ENCODE measurements at regions not wholly inside any gene's neighbourhood (a gene's known extent, or its start where the extent isn't known, plus 50 kb on each side); places are given as distances from the start of the nearest gene placed in this dataset.
A peak's percentile ranks its signal among the peaks of the same experiment; 100 is the strongest.

GRCh38 chr6:165118736-165119135, 190.7 kb downstream of the C6orf118 start:
- no peaks in the 10 kb centered on the region for H3K4me1 ChIP-seq
- peaks cover 0 to 18% (median 0%) of the 10 kb centered on the region in 4 donors for H3K9me3 ChIP-seq
- no peaks in the 10 kb centered on the region for H3K27me3 ChIP-seq
- 67 to 78% methylated on average over 5 of the region's 5 CpGs for WGBS, 2 donors
- TF ChIP-seq CTCF (IDR thresholded peaks at IDR 0.05) = no peak
- no peak for TF ChIP-seq POLR2A (IDR thresholded peaks at IDR 0.05)
- TF ChIP-seq EP300 (IDR thresholded peaks at IDR 0.05) = no peak
- H3K36me3 ChIP-seq = no peaks in the 10 kb centered on the region
- H3K27ac ChIP-seq = no peak overlapping the region
- DNase-seq (ENCODE audit: low spot score in 2 of 2) = no peak
- H3K4me3 ChIP-seq = no peak overlapping the region

GRCh38 chr6:165117806-165118205, 191.6 kb downstream of the C6orf118 start:
- no peak overlapping the region for H3K4me3 ChIP-seq

GRCh38 chr6:165117121-165117520, 192.3 kb downstream of the C6orf118 start:
- H3K9me3 ChIP-seq = peaks cover 0 to 20% (median 2%) of the 10 kb centered on the region in 4 donors
- no peak overlapping the region for H3K27ac ChIP-seq
- no peak overlapping the region for H3K4me3 ChIP-seq
- no peak for TF ChIP-seq CTCF (IDR thresholded peaks at IDR 0.05)
- no peak for TF ChIP-seq EP300 (IDR thresholded peaks at IDR 0.05)
- no peak for TF ChIP-seq POLR2A (IDR thresholded peaks at IDR 0.05)
- DNase-seq (ENCODE audit: low spot score in 2 of 2) = no peak
- WGBS, 2 donors = 87 to 98% methylated on average over 2 of the region's 2 CpGs
- no peaks in the 10 kb centered on the region for H3K36me3 ChIP-seq
- H3K27me3 ChIP-seq = no peaks in the 10 kb centered on the region
- no peaks in the 10 kb centered on the region for H3K4me1 ChIP-seq

More at GRCh38 chr6:165117806-165118205, 191.6 kb downstream of the C6orf118 start:
- Histone ChIP-seq H3K36me3 (no peaks in the 10 kb centered on the region), H3K27me3 (no peaks in the 10 kb centered on the region), H3K9me3 (peaks cover 0 to 25% (median 2%) of the 10 kb centered on the region in 4 donors), H3K27ac (no peak overlapping the region), H3K4me1 (no peaks in the 10 kb centered on the region)
- DNase-seq (ENCODE audit: low spot score in 2 of 2) = no peak
- WGBS, 2 donors = 95 to 100% methylated on average over 3 of the region's 3 CpGs
- TF ChIP-seq POLR2A (IDR thresholded peaks at IDR 0.05) = no peak
- TF ChIP-seq CTCF (IDR thresholded peaks at IDR 0.05) = no peak
- no peak for TF ChIP-seq EP300 (IDR thresholded peaks at IDR 0.05)

GRCh38 chr6:165110860-165111259, 198.5 kb downstream of the C6orf118 start:
- no peak for TF ChIP-seq EP300 (IDR thresholded peaks at IDR 0.05)
- peaks cover 0 to 8% (median 0%) of the 10 kb centered on the region in 4 donors for H3K4me1 ChIP-seq
- WGBS, 2 donors = 95 to 100% methylated on average over 1 of the region's 1 CpG
- H3K27me3 ChIP-seq = no peaks in the 10 kb centered on the region
- peaks cover 0 to 20% (median 2%) of the 10 kb centered on the region in 4 donors for H3K9me3 ChIP-seq
- H3K4me3 ChIP-seq = no peak overlapping the region
- no peak for DNase-seq (ENCODE audit: low spot score in 2 of 2)
- no peak overlapping the region for H3K27ac ChIP-seq
- no peaks in the 10 kb centered on the region for H3K36me3 ChIP-seq

GRCh38 chr6:165109011-165109410, 200.4 kb downstream of the C6orf118 start:
- H3K27ac ChIP-seq = peak overlapping the region in 1 of 4 donors; percentile 67
- no peak overlapping the region for H3K4me3 ChIP-seq
- H3K4me1 ChIP-seq = peaks cover 0 to 8% (median 0%) of the 10 kb centered on the region in 4 donors
- no peak for DNase-seq (ENCODE audit: low spot score in 2 of 2)
- H3K9me3 ChIP-seq = peaks cover 0 to 12% (median 2%) of the 10 kb centered on the region in 4 donors
- no peaks in the 10 kb centered on the region for H3K27me3 ChIP-seq
- 35 to 42% methylated on average over 5 of the region's 5 CpGs for WGBS, 2 donors
- no peaks in the 10 kb centered on the region for H3K36me3 ChIP-seq
- TF ChIP-seq POLR2A (IDR thresholded peaks at IDR 0.05) = no peak
- TF ChIP-seq CTCF (IDR thresholded peaks at IDR 0.05) = no peak
- no peak for TF ChIP-seq EP300 (IDR thresholded peaks at IDR 0.05)

- Histone ChIP-seq H3K27ac (no peak overlapping the region), H3K36me3 (no peaks in the 10 kb centered on the region), H3K4me1 (peaks cover 0 to 8% (median 0%) of the 10 kb centered on the region in 4 donors), H3K27me3 (no peaks in the 10 kb centered on the region), H3K9me3 (no peaks in the 10 kb centered on the region), H3K4me3 (no peak overlapping the region)
- TF ChIP-seq CTCF (IDR thresholded peaks at IDR 0.05) (no peak), EP300 (IDR thresholded peaks at IDR 0.05) (no peak), POLR2A (IDR thresholded peaks at IDR 0.05) (no peak)
- WGBS, 2 donors = 93 to 94% methylated on average over 2 of the region's 2 CpGs
- no peak for DNase-seq (ENCODE audit: low spot score in 2 of 2)
Measured at GRCh38 chr6:165106261-165106660, 203.1 kb downstream of the C6orf118 start.

Measured in tibial nerve (tissue), 4 donors.